Omental fat pad (tissue), 3 donors: ENCODE measurements at regions not wholly inside any gene's neighbourhood (a gene's known extent, or its start where the extent isn't known, plus 50 kb on each side); places are given as distances from the start of the nearest gene placed in this dataset.
"Not testable (repeated sequence)": the region's sequence is repeated elsewhere in the genome, so short reads cannot be mapped to it uniquely, and the experiment has no call there.

Experiments used
- ATAC-seq: fragments of 150-250 bp; one replicate; pipeline ENCODE4 v1.9.1; 2016; ENCODE audit warnings: mild to moderate bottlenecking, moderate library complexity; ENCODE audit not compliant: low FRiP score
- DNase-seq: peaks from one replicate; pipeline ENCODE4 v3.0.0-alpha.2; 2019; ENCODE audit warnings: low spot score
- TF ChIP-seq, protein P1 (sequence below), 3 donors: fragments of 450-650 bp; IDR thresholded peaks; one replicate each; pipeline ENCODE4 v1.5.1; 2016 to 2017; ENCODE audit warnings: antibody characterized with exemption in 3 of 3, mild to moderate bottlenecking in 3 of 3, moderate library complexity in 2 of 3

GRCh38 chr6:137708481-137708880 lies 158.6 kb upstream of the TNFAIP3 start:
- DNase-seq (no peak), ATAC-seq (no peak)
- TF ChIP-seq, protein P1, sequence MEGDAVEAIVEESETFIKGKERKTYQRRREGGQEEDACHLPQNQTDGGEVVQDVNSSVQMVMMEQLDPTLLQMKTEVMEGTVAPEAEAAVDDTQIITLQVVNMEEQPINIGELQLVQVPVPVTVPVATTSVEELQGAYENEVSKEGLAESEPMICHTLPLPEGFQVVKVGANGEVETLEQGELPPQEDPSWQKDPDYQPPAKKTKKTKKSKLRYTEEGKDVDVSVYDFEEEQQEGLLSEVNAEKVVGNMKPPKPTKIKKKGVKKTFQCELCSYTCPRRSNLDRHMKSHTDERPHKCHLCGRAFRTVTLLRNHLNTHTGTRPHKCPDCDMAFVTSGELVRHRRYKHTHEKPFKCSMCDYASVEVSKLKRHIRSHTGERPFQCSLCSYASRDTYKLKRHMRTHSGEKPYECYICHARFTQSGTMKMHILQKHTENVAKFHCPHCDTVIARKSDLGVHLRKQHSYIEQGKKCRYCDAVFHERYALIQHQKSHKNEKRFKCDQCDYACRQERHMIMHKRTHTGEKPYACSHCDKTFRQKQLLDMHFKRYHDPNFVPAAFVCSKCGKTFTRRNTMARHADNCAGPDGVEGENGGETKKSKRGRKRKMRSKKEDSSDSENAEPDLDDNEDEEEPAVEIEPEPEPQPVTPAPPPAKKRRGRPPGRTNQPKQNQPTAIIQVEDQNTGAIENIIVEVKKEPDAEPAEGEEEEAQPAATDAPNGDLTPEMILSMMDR (IDR thresholded peaks at IDR 0.05), result no peak

DNA sequence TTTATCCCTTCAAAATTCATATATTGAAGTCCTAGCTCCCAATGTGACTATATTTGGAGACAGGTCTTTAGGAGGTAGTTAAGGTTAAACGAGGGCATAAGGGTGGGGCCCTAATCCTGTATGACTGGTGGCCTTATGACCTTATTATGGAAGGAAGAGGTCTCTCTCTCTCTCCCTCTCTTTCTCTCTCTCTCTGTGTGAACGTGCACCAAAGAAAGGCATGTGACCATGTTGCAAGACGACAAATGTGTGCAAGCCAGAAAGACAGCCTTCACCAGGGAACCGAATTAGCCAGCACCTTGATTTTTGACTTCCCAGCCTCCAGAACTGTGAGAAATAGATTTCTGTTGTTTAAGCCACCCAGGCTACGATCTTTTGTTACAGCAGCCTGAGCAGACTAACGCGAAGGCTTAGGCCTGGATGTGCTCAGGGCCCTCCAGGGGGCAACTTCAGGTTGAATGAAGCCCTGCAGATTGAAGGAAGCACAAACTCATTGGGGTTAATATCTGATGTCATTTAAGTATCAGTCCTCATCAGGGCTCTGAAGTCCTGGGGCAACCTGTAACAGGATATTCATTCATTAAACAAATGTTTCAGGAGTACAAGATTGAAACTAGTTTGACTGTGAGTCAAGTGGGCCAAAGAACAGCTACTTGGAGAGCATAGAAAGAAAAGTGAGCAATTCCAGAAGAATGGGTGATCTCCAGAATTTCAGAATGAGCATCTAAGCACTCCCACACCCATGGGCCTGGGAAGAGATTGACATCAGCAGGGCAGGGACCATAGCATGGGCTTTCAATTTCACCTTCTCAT lies 157.4 kb upstream of the TNFAIP3 start:
- ATAC-seq, result peak; percentile 45
- TF ChIP-seq, protein P1 (IDR thresholded peaks at IDR 0.05), result no peak
- no peak for DNase-seq

DNA sequence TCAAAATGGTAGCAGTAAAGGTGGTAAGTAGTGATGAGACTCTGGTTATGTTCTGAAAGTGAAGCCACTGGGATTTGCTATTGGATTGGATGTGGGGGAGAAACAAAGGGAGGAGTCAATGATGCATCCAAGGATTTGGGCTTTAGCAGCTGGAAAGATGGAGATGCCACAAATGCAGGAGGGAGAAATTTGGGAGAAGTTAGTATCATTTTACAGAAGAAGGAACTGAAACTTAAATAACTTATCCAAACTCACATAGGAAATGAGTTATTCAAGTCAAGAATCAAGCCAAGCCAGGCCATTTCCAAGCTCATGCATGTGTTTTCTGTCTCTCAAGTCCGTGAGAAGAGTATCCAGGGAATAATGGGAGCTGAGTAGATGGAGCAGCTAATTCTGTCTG lies 155.1 kb upstream of the TNFAIP3 start:
- TF ChIP-seq, protein P1 (IDR thresholded peaks at IDR 0.05), result no peak
- ATAC-seq (no peak), DNase-seq (no peak)

DNA sequence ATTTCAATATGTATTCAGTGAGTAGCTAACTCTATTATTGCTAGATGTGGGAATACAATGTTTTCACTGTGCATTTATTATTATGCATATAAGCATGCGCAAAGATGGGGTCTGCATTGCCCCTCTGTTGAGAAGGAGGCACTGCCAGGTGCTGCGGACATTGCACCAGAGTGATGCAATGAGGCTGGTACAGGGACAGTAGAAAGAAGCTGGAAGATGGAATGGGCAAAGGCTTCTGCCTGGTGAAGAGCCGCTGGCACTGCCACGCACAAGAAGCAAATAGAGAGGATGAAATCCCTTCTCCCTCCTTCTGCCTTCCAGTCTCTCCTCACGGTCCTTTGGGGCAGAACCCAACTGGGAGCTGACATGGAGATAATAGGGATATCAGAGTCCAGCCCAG lies 154.5 kb upstream of the TNFAIP3 start:
- DNase-seq (no peak), ATAC-seq (no peak)
- TF ChIP-seq, protein P1 (IDR thresholded peaks at IDR 0.05), result no peak

DNA sequence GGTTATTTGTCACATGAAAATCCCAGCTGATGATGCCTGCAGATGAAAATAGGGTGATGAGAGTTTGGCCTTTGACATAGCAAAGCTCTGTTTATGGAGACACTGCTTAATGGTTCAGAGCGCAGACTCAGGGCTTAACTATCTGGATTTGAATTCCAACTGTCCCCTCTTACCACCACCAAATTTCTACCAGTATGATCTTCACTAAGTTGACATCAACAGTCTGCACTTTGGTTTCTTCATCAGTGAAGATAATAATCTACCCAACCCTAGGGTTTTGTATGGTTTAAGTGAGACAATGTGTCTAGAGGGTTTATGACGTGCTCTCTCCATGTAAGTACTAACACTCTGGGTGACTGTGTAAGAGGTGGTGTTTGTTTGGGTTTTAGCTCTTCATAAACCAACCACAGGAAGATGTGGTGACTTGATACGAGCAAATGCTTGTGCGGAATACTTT lies 151.4 kb upstream of the TNFAIP3 start:
- TF ChIP-seq, protein P1 (IDR thresholded peaks at IDR 0.05), result no peak
- DNase-seq, result no peak
- ATAC-seq, result no peak

- DNase-seq (no peak), ATAC-seq (no peak)
- TF ChIP-seq, protein P1 (IDR thresholded peaks at IDR 0.05), result no peak
These were observed 149.7 kb upstream of the TNFAIP3 start for GRCh38 chr6:137717074-137718073.

- ATAC-seq, DNase-seq: not testable (repeated sequence)
These were observed 148.2 kb upstream of the TNFAIP3 start for GRCh38 chr6:137718903-137719302.
